Stimulated activated naive B cell treated with anti-CD40 and anti-IgM and Interleukin-4, amounts not matched to agents 10 μg/mL and 1 μg/mL and 100 μg/mL, for 72 hours (primary cell): ENCODE measurements at regions not wholly inside any gene's neighbourhood (a gene's known extent, or its start where the extent isn't known, plus 50 kb on each side); places are given as distances from the start of the nearest gene placed in this dataset.

ENCODE experiments used
- ATAC-seq, 2 donors: fragments of 150-1000 bp; cut with Tn5 transposase; replicated peaks; 2 replicates each; pipeline ENCODE4 v1.10.0; 2021; ENCODE audit warnings: moderate library complexity in 1 of 2
- DNase-seq: peaks from one replicate; pipeline ENCODE4 v3.0.0; 2021
- H3K27ac Mint-ChIP-seq: one replicate; pipeline ENCODE4 v1.8.0; 2022; ENCODE audit warnings: mild to moderate bottlenecking, mixed read lengths
- H3K27me3 Mint-ChIP-seq, 2 donors: one replicate each; pipeline ENCODE4 v1.8.0; 2022; ENCODE audit warnings: mixed read lengths in 2 of 2
- H3K36me3 Mint-ChIP-seq, 2 donors: one replicate each; pipeline ENCODE4 v1.8.0; 2022; ENCODE audit warnings: mixed read lengths in 2 of 2, mild to moderate bottlenecking in 1 of 2
- H3K4me1 Mint-ChIP-seq, 2 donors: one replicate each; pipeline ENCODE4 v1.8.0; 2022; ENCODE audit warnings: mixed read lengths in 2 of 2, mild to moderate bottlenecking in 1 of 2
- H3K4me3 Mint-ChIP-seq, 2 donors: one replicate each; pipeline ENCODE4 v1.8.0; 2022; ENCODE audit warnings: mild to moderate bottlenecking in 2 of 2, mixed read lengths in 2 of 2, moderate library complexity in 1 of 2
- H3K9me3 Mint-ChIP-seq, 2 donors: one replicate each; pipeline ENCODE4 v1.8.0; 2022; ENCODE audit warnings: mixed read lengths in 2 of 2, mild to moderate bottlenecking in 1 of 2

- no peak overlapping the region for H3K4me3 Mint-ChIP-seq
- H3K4me1 Mint-ChIP-seq, result no peaks in the 10 kb centered on the region
- peaks cover 17 to 21% of the 10 kb centered on the region in 2 donors for H3K27me3 Mint-ChIP-seq
- H3K27ac Mint-ChIP-seq, result no peak overlapping the region
- no peak for DNase-seq
- H3K9me3 Mint-ChIP-seq, result peaks cover 25 to 26% of the 10 kb centered on the region in 2 donors
- ATAC-seq, result no peak
- no peaks in the 10 kb centered on the region for H3K36me3 Mint-ChIP-seq
Observed at GRCh38 chr7:157061979-157062378, 51.5 kb upstream of the MNX1 start.

- Mint-ChIP-seq H3K27ac (no peak overlapping the region), H3K27me3 (peaks cover 9 to 18% of the 10 kb centered on the region in 2 donors), H3K4me3 (no peak overlapping the region), H3K9me3 (peaks cover 28 to 32% of the 10 kb centered on the region in 2 donors), H3K36me3 (peaks cover 0 to 4% of the 10 kb centered on the region in 2 donors), H3K4me1 (no peaks in the 10 kb centered on the region)
- ATAC-seq (no peak), DNase-seq (no peak)
Observed at GRCh38 chr7:157065046-157065445, 54.6 kb upstream of the MNX1 start.

DNA sequence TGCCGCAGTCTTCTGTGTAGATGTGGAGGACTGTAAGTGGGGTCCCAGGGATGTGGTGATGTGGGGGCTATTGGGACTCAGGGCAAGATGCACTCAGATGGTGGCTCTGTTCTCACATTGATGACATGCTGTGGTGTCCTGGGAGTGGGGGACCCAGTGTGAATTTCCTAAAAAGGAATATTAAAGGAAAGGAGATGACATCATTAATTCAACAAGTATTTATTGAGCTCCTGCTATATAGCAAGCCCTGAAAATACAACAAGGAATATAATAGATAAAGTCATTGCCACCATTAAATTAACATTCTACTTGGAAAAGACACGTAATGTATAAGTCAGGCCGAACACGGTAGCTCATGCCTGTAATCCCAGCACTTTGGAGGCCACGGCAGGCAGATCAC lies 61.9 kb upstream of the MNX1 start:
- H3K4me1 Mint-ChIP-seq, result no peaks in the 10 kb centered on the region
- no peak overlapping the region for H3K27ac Mint-ChIP-seq
- DNase-seq (no peak), ATAC-seq (no peak)
- peaks cover 46 to 51% of the 10 kb centered on the region in 2 donors for H3K27me3 Mint-ChIP-seq
- H3K36me3 Mint-ChIP-seq, result peaks cover 0 to 4% of the 10 kb centered on the region in 2 donors
- peaks cover 7 to 12% of the 10 kb centered on the region in 2 donors for H3K9me3 Mint-ChIP-seq
- no peak overlapping the region for H3K4me3 Mint-ChIP-seq

GRCh38 chr7:157073335-157073734 lies 62.9 kb upstream of the MNX1 start:
- Mint-ChIP-seq H3K4me1 (no peaks in the 10 kb centered on the region), H3K27ac (no peak overlapping the region), H3K9me3 (peaks cover 6 to 12% of the 10 kb centered on the region in 2 donors), H3K4me3 (no peak overlapping the region), H3K27me3 (peaks cover 54 to 57% of the 10 kb centered on the region in 2 donors), H3K36me3 (peaks cover 0 to 3% of the 10 kb centered on the region in 2 donors)
- no peak for DNase-seq
- no peak for ATAC-seq

- Mint-ChIP-seq H3K36me3 (no peaks in the 10 kb centered on the region), H3K27me3 (peaks cover 57% of the 10 kb centered on the region in 2 donors), H3K4me3 (no peak overlapping the region), H3K9me3 (peaks cover 3 to 12% of the 10 kb centered on the region in 2 donors), H3K27ac (no peak overlapping the region), H3K4me1 (no peaks in the 10 kb centered on the region)
- DNase-seq, result no peak
- ATAC-seq, result no peak
Observed at GRCh38 chr7:157073949-157074624, 63.6 kb upstream of the MNX1 start.

GRCh38 chr7:157076466-157076865 lies 62.3 kb upstream of the UBE3C start:
- Mint-ChIP-seq H3K36me3 (no peaks in the 10 kb centered on the region), H3K27me3 (peaks cover 60 to 65% of the 10 kb centered on the region in 2 donors), H3K9me3 (peaks cover 3 to 9% of the 10 kb centered on the region in 2 donors), H3K27ac (no peak overlapping the region), H3K4me1 (no peaks in the 10 kb centered on the region), H3K4me3 (no peak overlapping the region)
- DNase-seq (no peak), ATAC-seq (no peak)

GRCh38 chr7:157077021-157077420 lies 61.7 kb upstream of the UBE3C start:
- H3K27me3 Mint-ChIP-seq, result peaks cover 55 to 64% of the 10 kb centered on the region in 2 donors
- peaks cover 3 to 6% of the 10 kb centered on the region in 2 donors for H3K9me3 Mint-ChIP-seq
- H3K27ac Mint-ChIP-seq, result no peak overlapping the region
- H3K36me3 Mint-ChIP-seq, result no peaks in the 10 kb centered on the region
- H3K4me1 Mint-ChIP-seq, result no peaks in the 10 kb centered on the region
- no peak for DNase-seq
- ATAC-seq, result no peak
- no peak overlapping the region for H3K4me3 Mint-ChIP-seq

DNA sequence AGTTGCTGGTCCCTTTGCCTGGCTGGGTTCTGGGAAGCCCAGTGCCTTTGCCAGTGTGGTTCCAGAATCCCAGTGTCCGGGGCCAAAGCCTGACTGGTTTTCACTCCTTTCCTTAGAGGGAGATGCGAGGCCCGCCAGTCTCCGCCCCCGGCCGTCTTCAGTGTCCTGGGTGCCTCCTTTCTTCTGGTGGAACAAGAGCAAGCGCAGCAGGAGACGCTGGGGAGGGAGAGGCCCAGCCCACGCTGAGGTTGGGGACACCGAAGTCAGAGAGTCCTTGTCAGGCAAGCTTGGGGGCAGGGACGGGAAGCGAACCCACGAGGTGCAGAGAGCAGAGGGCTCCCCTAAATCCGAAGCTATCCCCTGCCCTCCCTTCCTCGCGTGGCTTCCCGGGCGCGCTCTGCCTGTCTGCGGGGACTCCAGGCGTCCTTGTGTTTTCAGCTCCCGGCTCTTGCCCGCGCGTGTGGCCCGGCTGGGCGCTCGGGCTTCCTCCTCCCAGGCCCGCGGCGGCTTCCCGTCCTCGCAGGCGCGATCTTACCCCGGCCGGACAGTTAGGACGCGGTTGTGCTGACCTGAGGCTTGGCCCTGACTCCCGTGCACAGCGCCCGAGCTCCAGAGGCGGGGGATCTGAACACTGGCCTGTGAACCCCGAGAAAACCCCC lies 60.6 kb upstream of the UBE3C start:
- Mint-ChIP-seq H3K4me1 (no peaks in the 10 kb centered on the region), H3K9me3 (peaks cover 9 to 11% of the 10 kb centered on the region in 2 donors), H3K4me3 (no peak overlapping the region), H3K27ac (no peak overlapping the region), H3K27me3 (peaks cover 50 to 60% of the 10 kb centered on the region in 2 donors), H3K36me3 (no peaks in the 10 kb centered on the region)
- no peak for ATAC-seq
- no peak for DNase-seq

DNA sequence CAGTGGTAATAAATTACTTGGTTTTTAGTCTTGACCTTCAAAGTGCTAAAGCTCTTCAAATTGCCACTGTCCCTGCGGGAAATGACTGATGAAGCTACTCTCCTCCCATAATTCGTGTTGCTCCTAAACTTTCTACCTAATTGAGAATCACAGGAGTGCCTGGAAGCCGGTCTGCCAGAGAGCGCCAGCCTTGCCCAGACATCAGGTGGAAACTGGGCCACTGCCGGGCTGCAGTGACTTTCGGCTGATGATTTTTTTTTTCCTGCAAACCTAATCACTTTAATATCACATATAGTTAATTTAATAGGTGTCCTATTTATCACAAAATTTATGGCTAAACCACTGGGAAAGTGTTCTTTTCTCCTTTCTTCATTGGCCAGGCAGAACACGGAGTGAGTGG lies 59.6 kb upstream of the UBE3C start:
- no peak overlapping the region for H3K27ac Mint-ChIP-seq
- DNase-seq (no peak), ATAC-seq (no peak)
- peaks cover 10 to 11% of the 10 kb centered on the region in 2 donors for H3K9me3 Mint-ChIP-seq
- H3K36me3 Mint-ChIP-seq, result no peaks in the 10 kb centered on the region
- no peaks in the 10 kb centered on the region for H3K4me1 Mint-ChIP-seq
- peaks cover 42 to 52% of the 10 kb centered on the region in 2 donors for H3K27me3 Mint-ChIP-seq
- no peak overlapping the region for H3K4me3 Mint-ChIP-seq

GRCh38 chr7:157080111-157080730 lies 58.5 kb upstream of the UBE3C start:
- Mint-ChIP-seq H3K4me1 (no peaks in the 10 kb centered on the region), H3K9me3 (peaks cover 15% of the 10 kb centered on the region in 2 donors), H3K4me3 (no peak overlapping the region), H3K36me3 (peaks cover under 1 to 3% of the 10 kb centered on the region in 2 donors), H3K27ac (no peak overlapping the region), H3K27me3 (peaks cover 39 to 52% of the 10 kb centered on the region in 2 donors)
- ATAC-seq (no peak), DNase-seq (no peak)

DNA sequence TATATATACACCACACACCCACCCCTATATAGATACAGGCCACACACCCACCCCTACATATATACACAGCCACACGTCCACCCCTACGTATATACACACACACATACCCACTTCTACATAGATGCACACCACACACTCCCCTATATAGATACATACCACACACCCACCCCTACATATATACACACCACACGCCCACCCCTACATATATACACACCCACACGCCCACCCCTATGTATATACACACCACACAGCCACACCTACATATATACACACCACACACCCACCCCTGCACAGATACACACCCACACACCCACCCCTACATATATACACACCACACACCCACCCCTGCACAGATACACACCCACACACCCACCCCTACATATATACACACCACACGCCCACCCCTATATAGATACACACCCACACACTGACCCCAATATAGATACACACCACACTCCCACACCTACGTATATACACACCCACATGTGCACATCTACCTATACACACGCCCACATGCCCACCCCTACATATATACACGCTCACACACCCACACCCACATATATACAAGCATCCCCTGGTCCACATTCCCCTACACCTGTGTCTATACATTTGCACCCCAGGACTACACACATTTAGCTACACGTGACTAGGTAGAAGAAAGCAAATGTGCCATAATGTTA lies 52.1 kb upstream of the UBE3C start:
- Mint-ChIP-seq H3K27me3 (peaks cover 13 to 26% of the 10 kb centered on the region in 2 donors), H3K4me3 (no peak overlapping the region), H3K9me3 (peaks cover 22% of the 10 kb centered on the region in 2 donors), H3K4me1 (no peaks in the 10 kb centered on the region), H3K27ac (no peak overlapping the region), H3K36me3 (peaks cover 2 to 5% of the 10 kb centered on the region in 2 donors)
- no peak for ATAC-seq
- DNase-seq, result no peak

DNA sequence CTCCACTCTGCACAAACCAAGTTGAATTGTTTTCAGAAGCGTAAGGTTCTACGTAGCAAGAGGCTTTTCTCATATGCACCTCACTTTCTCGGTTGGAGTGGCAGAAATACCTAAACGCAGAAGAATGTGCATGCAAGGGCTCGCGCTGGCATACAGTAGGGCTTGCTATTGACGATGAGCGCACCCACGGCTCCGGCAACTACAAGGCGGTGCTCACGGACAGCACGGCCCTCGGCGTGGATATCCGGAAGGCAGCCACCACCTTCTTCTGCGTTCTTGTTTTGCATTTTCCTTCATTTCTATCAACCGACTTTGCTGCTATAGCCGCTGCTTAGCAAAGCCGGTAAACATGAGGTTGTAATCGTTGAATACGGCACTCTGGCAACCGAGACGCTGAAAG lies 51.1 kb upstream of the UBE3C start:
- peaks cover 2 to 5% of the 10 kb centered on the region in 2 donors for H3K36me3 Mint-ChIP-seq
- peaks cover 18 to 19% of the 10 kb centered on the region in 2 donors for H3K9me3 Mint-ChIP-seq
- no peak overlapping the region for H3K4me3 Mint-ChIP-seq
- H3K4me1 Mint-ChIP-seq, result no peaks in the 10 kb centered on the region
- DNase-seq (no peak), ATAC-seq (no peak)
- H3K27ac Mint-ChIP-seq, result no peak overlapping the region
- H3K27me3 Mint-ChIP-seq, result peaks cover 13 to 23% of the 10 kb centered on the region in 2 donors

DNA sequence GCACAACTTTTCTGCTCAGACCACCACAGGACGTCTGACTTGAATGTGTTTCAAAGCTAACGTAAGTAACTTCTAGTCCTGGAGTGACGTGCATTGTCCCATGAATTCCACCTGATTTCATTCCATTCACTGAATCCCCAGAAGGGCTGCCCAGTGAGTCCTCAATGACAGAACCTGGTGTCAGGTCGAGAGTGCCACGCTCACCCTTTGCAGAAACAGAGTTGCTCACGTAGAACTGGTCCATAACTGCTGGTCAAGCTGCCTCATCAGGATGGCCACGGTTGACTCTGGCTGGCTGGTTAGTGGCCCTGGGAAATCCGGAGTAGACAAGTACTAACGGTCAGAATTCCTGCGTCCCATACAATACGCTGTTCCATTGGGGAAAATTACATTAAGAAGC lies 50.6 kb upstream of the UBE3C start:
- no peak overlapping the region for H3K4me3 Mint-ChIP-seq
- peaks cover 2 to 5% of the 10 kb centered on the region in 2 donors for H3K36me3 Mint-ChIP-seq
- H3K27me3 Mint-ChIP-seq, result peaks cover 13 to 23% of the 10 kb centered on the region in 2 donors
- peaks cover 13 to 16% of the 10 kb centered on the region in 2 donors for H3K9me3 Mint-ChIP-seq
- no peak overlapping the region for H3K27ac Mint-ChIP-seq
- H3K4me1 Mint-ChIP-seq, result no peaks in the 10 kb centered on the region
- no peak for ATAC-seq
- no peak for DNase-seq
